Omental fat pad (tissue), 3 donors: ENCODE measurements at regions not wholly inside any gene's neighbourhood (a gene's known extent, or its start where the extent isn't known, plus 50 kb on each side); places are given as distances from the start of the nearest gene placed in this dataset.
"Not testable (repeated sequence)": the region's sequence is repeated elsewhere in the genome, so short reads cannot be mapped to it uniquely, and the experiment has no call there.

Source experiments
- ATAC-seq: fragments of 150-250 bp; one replicate; pipeline ENCODE4 v1.9.1; 2016; ENCODE audit warnings: mild to moderate bottlenecking, moderate library complexity; ENCODE audit not compliant: low FRiP score
- DNase-seq: peaks from one replicate; pipeline ENCODE4 v3.0.0-alpha.2; 2019; ENCODE audit warnings: low spot score
- TF ChIP-seq, protein P1 (sequence below), 3 donors: fragments of 450-650 bp; IDR thresholded peaks; one replicate each; pipeline ENCODE4 v1.5.1; 2016 to 2017; ENCODE audit warnings: antibody characterized with exemption in 3 of 3, mild to moderate bottlenecking in 3 of 3, moderate library complexity in 2 of 3

- TF ChIP-seq, protein P1, sequence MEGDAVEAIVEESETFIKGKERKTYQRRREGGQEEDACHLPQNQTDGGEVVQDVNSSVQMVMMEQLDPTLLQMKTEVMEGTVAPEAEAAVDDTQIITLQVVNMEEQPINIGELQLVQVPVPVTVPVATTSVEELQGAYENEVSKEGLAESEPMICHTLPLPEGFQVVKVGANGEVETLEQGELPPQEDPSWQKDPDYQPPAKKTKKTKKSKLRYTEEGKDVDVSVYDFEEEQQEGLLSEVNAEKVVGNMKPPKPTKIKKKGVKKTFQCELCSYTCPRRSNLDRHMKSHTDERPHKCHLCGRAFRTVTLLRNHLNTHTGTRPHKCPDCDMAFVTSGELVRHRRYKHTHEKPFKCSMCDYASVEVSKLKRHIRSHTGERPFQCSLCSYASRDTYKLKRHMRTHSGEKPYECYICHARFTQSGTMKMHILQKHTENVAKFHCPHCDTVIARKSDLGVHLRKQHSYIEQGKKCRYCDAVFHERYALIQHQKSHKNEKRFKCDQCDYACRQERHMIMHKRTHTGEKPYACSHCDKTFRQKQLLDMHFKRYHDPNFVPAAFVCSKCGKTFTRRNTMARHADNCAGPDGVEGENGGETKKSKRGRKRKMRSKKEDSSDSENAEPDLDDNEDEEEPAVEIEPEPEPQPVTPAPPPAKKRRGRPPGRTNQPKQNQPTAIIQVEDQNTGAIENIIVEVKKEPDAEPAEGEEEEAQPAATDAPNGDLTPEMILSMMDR (IDR thresholded peaks at IDR 0.05), result no peak
- ATAC-seq, result no peak
- no peak for DNase-seq
Observed at GRCh38 chr7:156383526-156383925, 257.0 kb upstream of the RNF32 start.

- DNase-seq (no peak), ATAC-seq (no peak)
- TF ChIP-seq, protein P1 (IDR thresholded peaks at IDR 0.05), result no peak
Observed at GRCh38 chr7:156380261-156380660, 260.3 kb upstream of the RNF32 start.

- ATAC-seq, result no peak
- TF ChIP-seq, protein P1 (IDR thresholded peaks at IDR 0.05), result no peak
- no peak for DNase-seq
Observed at GRCh38 chr7:156379324-156380070, 261.1 kb upstream of the RNF32 start.

- ATAC-seq, result no peak
- DNase-seq, result no peak
- TF ChIP-seq, protein P1 (IDR thresholded peaks at IDR 0.05), result no peak
Observed at GRCh38 chr7:156378806-156379205, 261.8 kb upstream of the RNF32 start.

GRCh38 chr7:156376317-156376716 is 264.3 kb upstream of the RNF32 start:
- ATAC-seq (no peak), DNase-seq (no peak)
- TF ChIP-seq, protein P1 (IDR thresholded peaks at IDR 0.05), result no peak

GRCh38 chr7:156374335-156374734 is 266.2 kb upstream of the RNF32 start:
- ATAC-seq (no peak), DNase-seq (no peak)
- TF ChIP-seq, protein P1 (IDR thresholded peaks at IDR 0.05), result no peak

- not testable (repeated sequence) for DNase-seq, ATAC-seq
Observed at GRCh38 chr7:156369929-156370328, 270.6 kb upstream of the RNF32 start.
